Thyroid gland (tissue), 4 donors: ENCODE measurements at regions not wholly inside any gene's neighbourhood (a gene's known extent, or its start where the extent isn't known, plus 50 kb on each side); places are given as distances from the start of the nearest gene placed in this dataset.

Experiments
- DNase-seq, 2 donors: peaks; one replicate each; pipeline ENCODE4 v3.0.0-alpha.2; 2019
- H3K27ac ChIP-seq, 3 donors: fragments of 200-600 bp; sonication (generic); 1 replicate in 2 of 3; 2 replicates in 1 of 3; pipeline ENCODE4 v1.5.1; 2016 to 2019; ENCODE audit warnings: mild to moderate bottlenecking in 1 of 3, moderate library complexity in 1 of 3
- H3K27me3 ChIP-seq: fragments of 200-600 bp; sonication (generic); one replicate; pipeline ENCODE4 v1.5.1; 2019
- H3K36me3 ChIP-seq, 2 donors: fragments of 200-600 bp; sonication (generic); one replicate each; pipeline ENCODE4 v1.5.1; 2016 to 2019
- H3K4me1 ChIP-seq, 2 donors: fragments of 200-600 bp; sonication (generic); one replicate each; pipeline ENCODE4 v1.5.1; 2017 to 2019
- H3K4me3 ChIP-seq, 3 donors: fragments of 200-600 bp; sonication (generic); replicated peaks in 1 of 3; 1 replicate in 2 of 3; 2 replicates in 1 of 3; pipeline ENCODE4 v1.5.1; 2016; ENCODE audit warnings: mild to moderate bottlenecking in 1 of 3
- H3K9me3 ChIP-seq: fragments of 200-600 bp; sonication (generic); one replicate; pipeline ENCODE4 v1.5.1; 2017
- POLR2A ChIP-seq, 2 donors: fragments of 450-650 bp; IDR thresholded peaks; one replicate each; pipeline ENCODE4 v1.6.1; 2017; ENCODE audit warnings: antibody characterized with exemption in 2 of 2, mild to moderate bottlenecking in 2 of 2, moderate library complexity in 1 of 2
- WGBS, 2 donors: methylation state at CpG; one replicate each; pipeline ENCODE4 v1.1.5; 2017; 5-methylcytosine and 5-hydroxymethylcytosine counted together
- intact Hi-C: fragments of 100-400 bp; cut with DNase I; formaldehyde crosslinking; loops from one replicate; pipeline ENCODE4 v1.15.1; 2023
- TF ChIP-seq, protein P1 (sequence below), 6 experiments: fragments of 200-600 bp in 3 of 6; fragments of 450-650 bp in 3 of 6; sonication (generic) in 3 of 6; IDR thresholded peaks; one replicate each; pipeline ENCODE4 v1.5.1; 2016 to 2019; ENCODE audit warnings: antibody characterized with exemption in 6 of 6, mild to moderate bottlenecking in 2 of 6, inconsistent platforms in 1 of 6, moderate library complexity in 1 of 6

DNA sequence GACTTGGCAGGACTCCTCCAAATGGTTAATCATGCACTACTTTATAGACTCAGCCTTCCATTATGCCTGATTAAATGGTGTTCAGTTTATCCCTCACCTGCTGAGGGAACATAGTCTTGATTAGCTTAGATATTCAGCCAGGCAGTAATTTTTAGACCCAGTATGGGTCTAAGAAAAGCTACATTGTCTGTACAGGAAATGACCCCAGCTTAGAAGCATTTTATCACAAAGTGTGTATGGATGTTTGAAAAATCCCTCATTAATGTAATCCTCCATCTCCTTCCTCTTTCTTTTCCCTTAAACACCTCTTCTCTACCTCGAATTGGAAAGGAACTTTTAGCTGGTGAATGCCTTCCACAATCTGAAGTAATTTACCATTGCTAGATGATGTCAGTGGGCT is 252.2 kb upstream of the BMP2 start:
- Histone ChIP-seq H3K4me1 (no peaks in the 10 kb centered on the region), H3K27me3 (no peaks in the 10 kb centered on the region), H3K9me3 (no peaks in the 10 kb centered on the region), H3K36me3 (no peaks in the 10 kb centered on the region), H3K4me3 (no peak overlapping the region), H3K27ac (no peak overlapping the region)
- no peak for TF ChIP-seq POLR2A (IDR thresholded peaks at IDR 0.05)
- TF ChIP-seq, protein P1, sequence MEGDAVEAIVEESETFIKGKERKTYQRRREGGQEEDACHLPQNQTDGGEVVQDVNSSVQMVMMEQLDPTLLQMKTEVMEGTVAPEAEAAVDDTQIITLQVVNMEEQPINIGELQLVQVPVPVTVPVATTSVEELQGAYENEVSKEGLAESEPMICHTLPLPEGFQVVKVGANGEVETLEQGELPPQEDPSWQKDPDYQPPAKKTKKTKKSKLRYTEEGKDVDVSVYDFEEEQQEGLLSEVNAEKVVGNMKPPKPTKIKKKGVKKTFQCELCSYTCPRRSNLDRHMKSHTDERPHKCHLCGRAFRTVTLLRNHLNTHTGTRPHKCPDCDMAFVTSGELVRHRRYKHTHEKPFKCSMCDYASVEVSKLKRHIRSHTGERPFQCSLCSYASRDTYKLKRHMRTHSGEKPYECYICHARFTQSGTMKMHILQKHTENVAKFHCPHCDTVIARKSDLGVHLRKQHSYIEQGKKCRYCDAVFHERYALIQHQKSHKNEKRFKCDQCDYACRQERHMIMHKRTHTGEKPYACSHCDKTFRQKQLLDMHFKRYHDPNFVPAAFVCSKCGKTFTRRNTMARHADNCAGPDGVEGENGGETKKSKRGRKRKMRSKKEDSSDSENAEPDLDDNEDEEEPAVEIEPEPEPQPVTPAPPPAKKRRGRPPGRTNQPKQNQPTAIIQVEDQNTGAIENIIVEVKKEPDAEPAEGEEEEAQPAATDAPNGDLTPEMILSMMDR (IDR thresholded peaks at IDR 0.05) = no peak
- DNase-seq = no peak
- 37 to 50% methylated on average over 1 of the region's 1 CpG for WGBS, 2 donors
- intact Hi-C loops = no loop called here

DNA sequence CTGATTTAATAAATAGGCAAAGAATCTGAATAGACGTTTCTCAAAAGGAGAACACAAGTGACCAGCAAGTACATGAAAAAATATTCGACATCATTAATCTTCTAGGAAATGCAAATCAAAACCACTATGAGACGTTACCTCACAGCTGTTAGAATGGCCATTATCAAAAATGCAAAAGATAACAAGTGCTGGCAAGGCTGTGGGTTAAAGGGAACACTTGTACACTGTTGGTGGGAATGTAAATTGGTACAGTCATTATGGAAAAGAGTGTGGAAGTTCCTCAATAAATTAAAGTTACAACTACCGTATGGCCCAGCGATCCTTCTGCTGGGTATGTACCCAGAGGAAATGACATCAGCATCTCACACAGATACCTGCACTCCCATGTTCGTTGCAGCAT is 253.9 kb upstream of the BMP2 start:
- intact Hi-C loops = no loop called here
- no peaks in the 10 kb centered on the region for H3K4me1 ChIP-seq
- WGBS, 2 donors = 84 to 86% methylated on average over 6 of the region's 6 CpGs
- no peak for DNase-seq
- H3K27ac ChIP-seq = no peak overlapping the region
- H3K27me3 ChIP-seq = no peaks in the 10 kb centered on the region
- TF ChIP-seq POLR2A (IDR thresholded peaks at IDR 0.05) = no peak
- H3K4me3 ChIP-seq = no peak overlapping the region
- H3K9me3 ChIP-seq = no peaks in the 10 kb centered on the region
- H3K36me3 ChIP-seq = no peaks in the 10 kb centered on the region

DNA sequence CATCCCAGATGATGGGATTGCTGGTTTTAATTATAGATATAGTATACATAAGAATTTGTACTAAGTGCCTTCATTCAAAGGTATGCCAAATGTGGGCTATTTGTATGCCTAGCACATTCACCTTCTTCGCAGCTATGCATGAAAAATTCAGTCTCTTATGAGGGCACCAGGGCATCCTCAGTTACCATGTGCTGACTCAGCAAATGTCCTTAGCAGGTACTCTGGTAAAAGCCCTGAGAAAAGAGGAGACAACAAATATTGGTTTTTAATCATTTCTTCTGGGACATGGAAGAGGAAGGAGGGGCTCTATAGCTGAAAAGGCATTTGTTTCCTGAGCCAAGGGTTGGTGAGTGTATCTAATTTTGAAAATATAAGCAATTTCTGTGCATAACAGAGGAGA is 258.1 kb upstream of the BMP2 start:
- H3K36me3 ChIP-seq = no peaks in the 10 kb centered on the region
- H3K27me3 ChIP-seq = no peaks in the 10 kb centered on the region
- intact Hi-C loops = no loop called here
- no peaks in the 10 kb centered on the region for H3K9me3 ChIP-seq
- no peaks in the 10 kb centered on the region for H3K4me1 ChIP-seq
- no peak overlapping the region for H3K27ac ChIP-seq
- no peak for TF ChIP-seq POLR2A (IDR thresholded peaks at IDR 0.05)
- TF ChIP-seq, protein P1 (IDR thresholded peaks at IDR 0.05) = no peak
- no peak overlapping the region for H3K4me3 ChIP-seq
- WGBS, 2 donors = 53 to 91% methylated on average over 1 of the region's 1 CpG
- no peak for DNase-seq

DNA sequence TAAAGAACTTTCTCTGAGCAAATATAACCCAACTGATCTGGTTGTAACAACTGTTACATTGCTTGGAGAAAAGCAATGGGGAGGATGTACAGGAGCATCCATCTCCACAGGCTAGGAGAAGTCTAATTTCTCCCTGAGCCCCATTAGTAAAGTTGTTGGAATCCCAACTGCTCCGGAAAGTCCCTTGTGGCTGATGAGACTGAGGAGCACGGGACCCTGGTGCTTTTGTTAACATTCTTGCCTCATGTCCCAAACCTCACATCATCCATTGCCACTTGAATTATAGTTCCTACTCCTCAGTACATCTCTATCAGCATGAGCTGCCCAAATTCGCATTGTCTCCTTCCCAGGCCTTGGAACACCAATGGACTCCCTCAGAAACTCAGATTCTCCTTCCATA is 260.6 kb upstream of the BMP2 start:
- Histone ChIP-seq H3K4me3 (no peak overlapping the region), H3K27me3 (no peaks in the 10 kb centered on the region), H3K27ac (no peak overlapping the region), H3K4me1 (no peaks in the 10 kb centered on the region), H3K36me3 (no peaks in the 10 kb centered on the region), H3K9me3 (no peaks in the 10 kb centered on the region)
- WGBS, 2 donors = 44 to 89% methylated on average over 3 of the region's 3 CpGs
- TF ChIP-seq POLR2A (IDR thresholded peaks at IDR 0.05) = no peak
- TF ChIP-seq, protein P1 (IDR thresholded peaks at IDR 0.05) = no peak
- intact Hi-C loops = no loop called here
- no peak for DNase-seq

DNA sequence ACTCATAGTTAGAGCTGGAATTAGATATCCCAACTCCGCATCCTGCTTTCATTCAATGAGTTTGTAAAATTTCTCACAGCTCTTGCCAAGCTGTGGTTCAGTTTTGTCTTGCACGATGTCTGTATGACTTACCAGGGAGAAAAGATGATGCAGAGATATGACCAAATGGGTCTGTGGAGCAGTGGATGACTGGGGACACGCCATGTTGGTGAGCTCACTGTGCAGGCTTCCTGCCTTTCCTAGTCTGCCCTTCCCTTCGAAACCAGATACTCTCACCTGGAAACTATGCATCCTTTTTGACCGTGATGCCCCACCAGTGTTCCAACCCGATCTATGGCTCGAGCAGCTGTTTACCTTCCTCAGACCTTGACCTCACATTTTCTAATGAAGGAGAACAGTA is 262.7 kb upstream of the BMP2 start:
- intact Hi-C loops = no loop called here
- H3K36me3 ChIP-seq = no peaks in the 10 kb centered on the region
- H3K27me3 ChIP-seq = no peaks in the 10 kb centered on the region
- H3K9me3 ChIP-seq = no peaks in the 10 kb centered on the region
- no peaks in the 10 kb centered on the region for H3K4me1 ChIP-seq
- 86 to 90% methylated on average over 7 of the region's 7 CpGs for WGBS, 2 donors
- H3K4me3 ChIP-seq = no peak overlapping the region
- no peak for DNase-seq
- no peak for TF ChIP-seq POLR2A (IDR thresholded peaks at IDR 0.05)
- TF ChIP-seq, protein P1 (IDR thresholded peaks at IDR 0.05) = no peak
- H3K27ac ChIP-seq = no peak overlapping the region

DNA sequence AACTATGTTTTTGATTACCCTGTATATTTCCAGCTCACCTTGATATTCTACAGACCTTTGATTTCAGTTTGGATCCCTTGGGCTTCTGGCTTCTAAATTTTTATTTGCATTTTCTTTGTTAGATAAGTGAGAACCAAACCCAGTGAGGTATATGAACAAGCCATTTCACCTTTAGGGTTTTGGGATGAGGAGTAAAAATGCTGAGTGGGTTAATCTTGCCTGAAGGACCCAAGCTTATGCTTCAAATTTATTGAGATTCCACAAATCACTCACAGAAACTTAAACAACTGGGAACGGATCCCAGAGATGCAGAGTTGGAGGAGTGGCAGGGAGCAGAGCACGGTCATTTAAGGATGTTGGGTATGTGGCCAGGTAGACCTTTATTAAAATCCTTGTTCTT is 263.3 kb upstream of the BMP2 start:
- no peaks in the 10 kb centered on the region for H3K27me3 ChIP-seq
- H3K36me3 ChIP-seq = no peaks in the 10 kb centered on the region
- no peak for DNase-seq
- no peaks in the 10 kb centered on the region for H3K4me1 ChIP-seq
- H3K9me3 ChIP-seq = no peaks in the 10 kb centered on the region
- H3K27ac ChIP-seq = no peak overlapping the region
- no peak overlapping the region for H3K4me3 ChIP-seq
- intact Hi-C loops = no loop called here
- WGBS, 2 donors = 72 to 81% methylated on average over 2 of the region's 2 CpGs
- TF ChIP-seq, protein P1 (IDR thresholded peaks at IDR 0.05) = no peak
- TF ChIP-seq POLR2A (IDR thresholded peaks at IDR 0.05) = no peak
